Pancreas (tissue), 10 donors: ENCODE measurements at regions not wholly inside any gene's neighbourhood (a gene's known extent, or its start where the extent isn't known, plus 50 kb on each side); places are given as distances from the start of the nearest gene placed in this dataset.
A peak's percentile ranks its signal among the peaks of the same experiment; 100 is the strongest.

Experiments used
- ATAC-seq, 4 donors: fragments of 200-7000 bp; cut with Tn5 transposase; one replicate each; pipeline versions ENCODE4 v1.8.0 to v1.9.1; 2020; ENCODE audit warnings: mild to moderate bottlenecking in 4 of 4, moderate library complexity in 4 of 4
- DNase-seq, 6 donors: peaks; one replicate each; pipeline ENCODE4 v3.0.0-alpha.2; 2020
- FAIRE-seq: peaks from 2 replicates; lab custom pipeline; 2012; peaks lifted over from hg19 to GRCh38; lab: Jason Lieb, UNC
- H3K27ac ChIP-seq, 4 donors: fragments of 200-600 bp; sonication (generic); 1 replicate in 3 of 4; 2 replicates in 1 of 4; pipeline versions ENCODE4 v1.5.0 to v1.8.0; 2020
- H3K27me3 ChIP-seq, 4 donors: fragments of 200-600 bp; one replicate each; pipeline ENCODE4 v1.8.0; 2021
- H3K36me3 ChIP-seq, 3 donors: fragments of 200-600 bp; sonication (generic) in 1 of 3; one replicate each; pipeline versions ENCODE4 v1.5.0 to v1.8.0; 2020 to 2021
- H3K4me1 ChIP-seq, 3 donors: fragments of 200-600 bp; one replicate each; pipeline ENCODE4 v1.8.0; 2021
- H3K4me3 ChIP-seq, 4 donors: fragments of 200-600 bp; sonication (generic) in 2 of 4; one replicate each; pipeline versions ENCODE4 v1.5.0 to v1.8.0; 2020 to 2021
- H3K9me3 ChIP-seq, 4 donors: fragments of 200-600 bp; one replicate each; pipeline ENCODE4 v1.8.0; 2021
- whole genome bisulfite sequencing, 2 donors: extraction: QIAGEN DNeasy Blood & Tissue Kit; methylation state at CpG; one replicate each; pipeline ENCODE4 v1.1.7; 2013; 5-methylcytosine and 5-hydroxymethylcytosine counted together
- intact Hi-C, 3 donors: fragments of 100-400 bp; cut with DNase I; formaldehyde crosslinking; loops; one replicate each; pipeline versions ENCODE4 v1.11.1 to v1.14.2; 2022
- TF ChIP-seq, protein P1 (sequence below), 4 donors: fragments of 200-600 bp; sonication (generic) in 3 of 4; IDR thresholded peaks; one replicate each; pipeline versions ENCODE4 v1.5.0 to v1.8.0; 2021; ENCODE audit warnings: antibody characterized with exemption in 4 of 4
- donor health status: healthy with polysubstance abuse.
- donor health status: DM: no; HTN: no; CAD: no; lungs with moderate emphysema.
- donor health status: DM: no; HTN: no; CAD: no.
- donor health status: control.
- donor health status: control.
- donor health status: Bipolar disorder and iron deficiency.
- donor health status: DM: yes; HTN: yes; CAD: no.
- donor health status: DM: no; HTN: no; CAD: no.
- donor health status: DM: no; HTN: no; CAD: no.
- donor health status: DM: yes; HTN: yes; CAD: no.

DNA sequence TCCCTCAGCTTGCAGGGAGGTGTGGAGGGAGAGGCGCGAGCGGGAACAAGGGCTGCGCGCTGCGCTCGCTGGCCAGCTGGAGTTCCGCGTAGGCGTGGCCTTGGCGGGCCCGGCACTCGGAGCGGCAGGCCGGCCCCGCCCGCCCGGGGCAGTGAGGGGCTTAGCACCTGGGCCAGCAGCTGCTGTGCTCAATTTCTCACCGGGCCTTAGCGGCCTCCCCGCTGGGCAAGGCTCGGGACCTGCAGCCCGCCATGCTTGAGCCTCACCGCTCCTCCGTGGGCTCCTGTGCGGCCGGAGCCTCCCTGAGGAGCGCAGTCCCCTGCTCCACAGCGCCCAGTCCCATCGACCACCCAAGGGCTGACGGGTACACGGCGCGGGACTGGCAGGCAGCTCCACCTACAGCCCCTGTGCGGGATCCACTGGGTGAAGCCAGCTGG is 1516.4 kb downstream of the EFNA5 start:
- H3K4me3 ChIP-seq: no peak overlapping the region
- 94 to 95% methylated on average over 35 of the region's 35 CpGs for WGBS, 2 donors
- no peak overlapping the region for H3K27ac ChIP-seq
- FAIRE-seq (no peak), DNase-seq (peak in 2 of 6 donors; percentile 47 to 53), ATAC-seq (no peak)
- intact Hi-C loops: no loop called here
- TF ChIP-seq, protein P1, sequence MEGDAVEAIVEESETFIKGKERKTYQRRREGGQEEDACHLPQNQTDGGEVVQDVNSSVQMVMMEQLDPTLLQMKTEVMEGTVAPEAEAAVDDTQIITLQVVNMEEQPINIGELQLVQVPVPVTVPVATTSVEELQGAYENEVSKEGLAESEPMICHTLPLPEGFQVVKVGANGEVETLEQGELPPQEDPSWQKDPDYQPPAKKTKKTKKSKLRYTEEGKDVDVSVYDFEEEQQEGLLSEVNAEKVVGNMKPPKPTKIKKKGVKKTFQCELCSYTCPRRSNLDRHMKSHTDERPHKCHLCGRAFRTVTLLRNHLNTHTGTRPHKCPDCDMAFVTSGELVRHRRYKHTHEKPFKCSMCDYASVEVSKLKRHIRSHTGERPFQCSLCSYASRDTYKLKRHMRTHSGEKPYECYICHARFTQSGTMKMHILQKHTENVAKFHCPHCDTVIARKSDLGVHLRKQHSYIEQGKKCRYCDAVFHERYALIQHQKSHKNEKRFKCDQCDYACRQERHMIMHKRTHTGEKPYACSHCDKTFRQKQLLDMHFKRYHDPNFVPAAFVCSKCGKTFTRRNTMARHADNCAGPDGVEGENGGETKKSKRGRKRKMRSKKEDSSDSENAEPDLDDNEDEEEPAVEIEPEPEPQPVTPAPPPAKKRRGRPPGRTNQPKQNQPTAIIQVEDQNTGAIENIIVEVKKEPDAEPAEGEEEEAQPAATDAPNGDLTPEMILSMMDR (IDR thresholded peaks at IDR 0.05): no peak
- H3K27me3 ChIP-seq: no peaks in the 10 kb centered on the region
- no peaks in the 10 kb centered on the region for H3K4me1 ChIP-seq
- no peaks in the 10 kb centered on the region for H3K36me3 ChIP-seq
- H3K9me3 ChIP-seq: no peaks in the 10 kb centered on the region

DNA sequence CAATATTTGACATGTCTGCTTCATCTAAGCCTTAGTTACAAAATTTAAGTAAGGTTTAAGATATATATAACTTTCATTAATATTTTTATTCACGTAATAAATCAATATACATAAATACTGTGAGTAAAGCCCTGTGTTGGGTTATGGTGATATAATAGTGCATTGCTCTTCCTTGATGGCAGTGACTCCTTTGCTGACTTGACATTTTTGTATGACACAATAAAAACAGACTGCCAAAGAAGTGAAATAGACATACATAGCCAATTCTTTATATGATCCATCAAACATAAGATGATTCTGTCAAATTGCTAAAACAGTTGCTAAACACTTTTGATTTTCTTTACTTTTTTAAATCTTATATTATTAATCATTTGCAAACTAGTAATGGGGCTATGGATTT is 1518.2 kb downstream of the EFNA5 start:
- intact Hi-C loops: no loop called here
- H3K36me3 ChIP-seq: no peaks in the 10 kb centered on the region
- TF ChIP-seq, protein P1 (IDR thresholded peaks at IDR 0.05): no peak

DNA sequence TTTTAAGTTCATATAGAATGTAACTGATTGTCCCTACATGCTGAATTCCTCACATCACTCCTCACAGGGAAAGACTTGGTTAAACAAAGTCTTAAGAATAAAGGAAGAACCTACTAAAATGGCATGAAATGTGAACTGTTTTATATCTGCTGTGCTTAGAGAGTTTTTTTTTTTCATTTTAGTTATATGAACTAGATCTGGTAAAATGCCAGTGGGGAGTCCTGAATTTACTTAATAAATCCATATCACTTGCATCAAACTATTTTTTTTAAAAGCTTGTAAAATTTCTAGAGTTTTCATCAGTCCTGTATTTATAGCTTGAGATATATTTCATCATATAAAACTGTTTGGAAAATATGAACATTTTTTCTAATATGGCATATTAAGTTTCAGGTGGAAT is 1528.6 kb downstream of the EFNA5 start:
- no peak for ATAC-seq
- Histone ChIP-seq H3K27me3 (no peaks in the 10 kb centered on the region), H3K4me1 (no peaks in the 10 kb centered on the region), H3K9me3 (no peaks in the 10 kb centered on the region), H3K36me3 (no peaks in the 10 kb centered on the region), H3K4me3 (no peak overlapping the region), H3K27ac (no peak overlapping the region)
- intact Hi-C loops: no loop called here
- no peak for DNase-seq
- no peak for FAIRE-seq
- TF ChIP-seq, protein P1 (IDR thresholded peaks at IDR 0.05): no peak

More for the DNA sequence above, 1518.2 kb downstream of the EFNA5 start:
- DNase-seq (no peak), ATAC-seq (no peak), FAIRE-seq (no peak)
- Histone ChIP-seq H3K27me3 (no peaks in the 10 kb centered on the region), H3K9me3 (no peaks in the 10 kb centered on the region), H3K4me1 (no peaks in the 10 kb centered on the region), H3K4me3 (no peak overlapping the region), H3K27ac (no peak overlapping the region)
- 63 to 85% methylated on average over 1 of the region's 1 CpG for WGBS, 2 donors

DNA sequence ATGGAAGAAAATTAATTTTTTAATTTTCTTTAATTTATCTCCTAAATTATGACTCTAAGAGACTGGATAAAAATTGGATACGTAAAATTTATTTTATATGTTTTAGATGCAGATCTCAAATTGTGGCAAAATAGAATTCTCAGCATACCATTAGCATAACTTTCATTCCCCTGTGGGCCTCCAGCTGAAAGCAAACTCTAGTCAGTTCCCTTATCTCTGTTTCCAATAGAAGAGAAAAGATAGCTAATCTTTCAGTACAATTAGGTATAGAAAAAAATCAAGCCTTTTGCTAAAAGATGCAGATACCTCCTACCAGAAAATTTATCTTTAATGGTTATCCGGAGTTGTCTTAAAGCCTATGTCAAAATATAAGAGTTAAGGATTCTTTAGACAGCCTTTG is 1530.6 kb downstream of the EFNA5 start:
- ATAC-seq: no peak
- intact Hi-C loops: no loop called here
- TF ChIP-seq, protein P1 (IDR thresholded peaks at IDR 0.05): no peak

DNA sequence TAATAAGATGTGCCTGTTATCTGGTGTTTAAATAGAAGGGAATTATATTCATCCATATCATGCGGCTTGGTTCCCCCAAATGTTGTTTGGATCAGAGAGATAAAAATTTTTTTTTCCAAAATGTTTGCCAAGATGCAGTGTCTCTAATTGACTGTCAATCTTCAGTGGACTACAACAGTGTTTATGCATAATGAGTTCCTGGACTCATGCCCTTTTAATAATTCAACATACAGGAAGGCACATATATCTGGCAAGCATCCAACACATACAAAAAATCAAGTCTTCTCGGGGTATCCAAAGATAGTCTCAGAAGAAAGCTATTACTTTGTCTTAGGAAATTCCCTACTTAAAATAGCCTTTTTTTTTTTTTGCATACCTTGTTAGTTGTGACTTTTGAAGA is 1534.7 kb downstream of the EFNA5 start:
- 47 to 58% methylated on average over 2 of the region's 2 CpGs for WGBS, 2 donors
- H3K4me1 ChIP-seq: no peaks in the 10 kb centered on the region
- intact Hi-C loops: no loop called here
- H3K36me3 ChIP-seq: no peaks in the 10 kb centered on the region
- no peak overlapping the region for H3K27ac ChIP-seq
- H3K9me3 ChIP-seq: no peaks in the 10 kb centered on the region
- no peaks in the 10 kb centered on the region for H3K27me3 ChIP-seq
- TF ChIP-seq, protein P1 (IDR thresholded peaks at IDR 0.05): no peak
- ATAC-seq: no peak
- no peak for DNase-seq
- H3K4me3 ChIP-seq: no peak overlapping the region
- FAIRE-seq: no peak

More for the DNA sequence above, 1530.6 kb downstream of the EFNA5 start:
- no peaks in the 10 kb centered on the region for H3K9me3 ChIP-seq
- 33 to 53% methylated on average over 2 of the region's 2 CpGs for WGBS, 2 donors
- H3K27me3 ChIP-seq: no peaks in the 10 kb centered on the region
- no peak overlapping the region for H3K27ac ChIP-seq
- H3K4me3 ChIP-seq: no peak overlapping the region
- FAIRE-seq (no peak), DNase-seq (no peak)
- no peaks in the 10 kb centered on the region for H3K4me1 ChIP-seq
- no peaks in the 10 kb centered on the region for H3K36me3 ChIP-seq
